Fibroblast of skin of left biceps (primary cell): ENCODE measurements at regions not wholly inside any gene's neighbourhood (a gene's known extent, or its start where the extent isn't known, plus 50 kb on each side); places are given as distances from the start of the nearest gene placed in this dataset.

Source experiments
- DNase-seq, 2 experiments: peaks; one replicate each; pipeline ENCODE4 v3.0.0-alpha.2; 2013; ENCODE audit warnings: low read depth in 2 of 2

- no peak for DNase-seq
Measured at GRCh38 chr2:18659915-18660314, 70.5 kb upstream of the NT5C1B start.

GRCh38 chr2:18656048-18656447 lies 66.7 kb upstream of the NT5C1B start:
- no peak for DNase-seq

- peak; percentile 67 to 70 for DNase-seq
Measured at GRCh38 chr2:18651842-18652774, 62.7 kb upstream of the NT5C1B start.

- DNase-seq: no peak
Measured at GRCh38 chr2:18650221-18650620, 60.9 kb upstream of the NT5C1B start.

- no peak for DNase-seq
Measured at GRCh38 chr2:18649502-18650135, 60.2 kb upstream of the NT5C1B start.

GRCh38 chr2:18648161-18648560 lies 58.8 kb upstream of the NT5C1B start:
- DNase-seq: no peak

GRCh38 chr2:18647731-18648130 lies 58.4 kb upstream of the NT5C1B start:
- DNase-seq: no peak

- DNase-seq: no peak
Measured at GRCh38 chr2:18645315-18645714, 55.9 kb upstream of the NT5C1B start.

- no peak for DNase-seq
Measured at GRCh38 chr2:18644115-18644462, 54.7 kb upstream of the NT5C1B start.

- no peak for DNase-seq
Measured at GRCh38 chr2:18643326-18644114, 54.2 kb upstream of the NT5C1B start.

GRCh38 chr2:18641823-18642222 lies 52.5 kb upstream of the NT5C1B start:
- DNase-seq: no peak

- DNase-seq: no peak
Measured at GRCh38 chr2:18639756-18640453, 50.5 kb upstream of the NT5C1B start.
